OCI-LY3 (cell line): ENCODE measurements at regions not wholly inside any gene's neighbourhood (a gene's known extent, or its start where the extent isn't known, plus 50 kb on each side); places are given as distances from the start of the nearest gene placed in this dataset.

ENCODE experiments used
- H2AFZ ChIP-seq: fragments of 200-600, 300-600 bp; shearing (Covaris generic); 2 replicates; pipeline ENCODE4 v1.6.0; 2014; ENCODE audit warnings: antibody characterized with exemption, low read depth, low read length
- H3K27ac ChIP-seq: fragments of 200-600, 300-600 bp; sonication (generic); 2 replicates; pipeline ENCODE4 v1.5.1; 2014; ENCODE audit warnings: mild to moderate bottlenecking, low read length, moderate library complexity, mixed read lengths
- H3K27me3 ChIP-seq: fragments of 200-600, 300-600 bp; sonication (generic); 2 replicates; pipeline ENCODE4 v1.6.1; 2014; ENCODE audit warnings: low read depth, low read length, mixed read lengths
- H3K36me3 ChIP-seq: fragments of 200-600, 300-600 bp; sonication (generic); replicated peaks from 2 replicates; pipeline ENCODE3; 2014; ENCODE audit warnings: low read depth, low read length, mixed read lengths
- H3K4me1 ChIP-seq: fragments of 300-600, 200-600 bp; sonication (generic); 2 replicates; pipeline ENCODE4 v1.6.1; 2014; ENCODE audit warnings: low read length, mixed read lengths
- H3K4me2 ChIP-seq: fragments of 200-600, 300-600 bp; sonication (generic); 2 replicates; pipeline ENCODE4 v1.6.1; 2014; ENCODE audit warnings: low read length, mixed read lengths
- H3K4me3 ChIP-seq: fragments of 300-600, 200-600 bp; sonication (generic); 2 replicates; pipeline ENCODE4 v1.5.1; 2014; ENCODE audit warnings: antibody characterized with exemption, mild to moderate bottlenecking, low read length, moderate library complexity
- H3K79me2 ChIP-seq: fragments of 300-600, 200-600 bp; shearing (Covaris generic); 2 replicates; pipeline ENCODE4 v1.6.1; 2014; ENCODE audit warnings: mild to moderate bottlenecking, low read length, mixed read lengths
- H3K9ac ChIP-seq: fragments of 300-600, 200-600 bp; shearing (Covaris generic); 2 replicates; pipeline ENCODE4 v1.6.0; 2014; ENCODE audit warnings: mild to moderate bottlenecking, low read length, moderate library complexity
- H3K9me3 ChIP-seq: fragments of 200-600, 300-600 bp; shearing (Covaris generic); 2 replicates; pipeline ENCODE4 v1.6.1; 2014; ENCODE audit warnings: low read length, mixed read lengths; ENCODE audit not compliant: insufficient read depth
- H4K20me1 ChIP-seq: fragments of 200-600, 300-600 bp; sonication (generic); 2 replicates; pipeline ENCODE4 v1.6.1; 2016; ENCODE audit warnings: low read length, mixed read lengths; ENCODE audit not compliant: insufficient read depth
- EZH2phosphoT487 ChIP-seq: fragments of 200-600 bp; shearing (Covaris generic); IDR thresholded peaks from 2 replicates; pipeline ENCODE4 v1.6.1; 2018; ENCODE audit warnings: antibody characterized with exemption, mixed run types, low read depth
- TF ChIP-seq, protein P1 (sequence below): fragments of 200-600, 300-600 bp; sonication (generic); IDR thresholded peaks from 2 replicates; pipeline ENCODE4 v1.5.1; 2014; ENCODE audit warnings: antibody characterized with exemption, low read length, low read depth

DNA sequence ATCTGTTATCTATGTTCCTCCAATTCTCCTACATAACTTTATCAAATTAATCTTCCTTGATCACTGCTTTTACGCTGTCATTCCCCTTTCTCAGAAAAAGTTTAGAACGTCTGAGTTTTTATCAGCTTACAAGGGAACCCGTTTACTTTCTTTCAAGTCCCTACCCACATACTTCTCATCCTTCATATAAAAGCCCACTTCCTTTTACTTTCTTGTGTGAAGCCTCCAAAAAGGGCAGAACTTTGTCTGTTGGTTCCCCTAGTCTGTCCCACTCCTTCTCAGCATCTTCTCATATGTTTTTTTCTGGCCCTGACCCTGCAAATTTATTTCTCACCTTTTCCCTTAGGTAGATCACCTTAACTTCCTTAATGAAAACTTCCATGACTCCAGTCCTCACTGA, 106.1 kb downstream of the TFAP2B start:
- Histone ChIP-seq H3K4me3 (no peak overlapping the region), H3K9me3 (no peaks in the 10 kb centered on the region), H2AFZ (no peak overlapping the region), H4K20me1 (no peaks in the 10 kb centered on the region), H3K4me1 (no peaks in the 10 kb centered on the region), H3K4me2 (no peak overlapping the region), H3K36me3 (no peaks in the 10 kb centered on the region), H3K79me2 (no peaks in the 10 kb centered on the region), H3K27me3 (no peaks in the 10 kb centered on the region), H3K9ac (no peak overlapping the region), H3K27ac (no peak overlapping the region)
- no peak for TF ChIP-seq EZH2phosphoT487
- TF ChIP-seq, protein P1, sequence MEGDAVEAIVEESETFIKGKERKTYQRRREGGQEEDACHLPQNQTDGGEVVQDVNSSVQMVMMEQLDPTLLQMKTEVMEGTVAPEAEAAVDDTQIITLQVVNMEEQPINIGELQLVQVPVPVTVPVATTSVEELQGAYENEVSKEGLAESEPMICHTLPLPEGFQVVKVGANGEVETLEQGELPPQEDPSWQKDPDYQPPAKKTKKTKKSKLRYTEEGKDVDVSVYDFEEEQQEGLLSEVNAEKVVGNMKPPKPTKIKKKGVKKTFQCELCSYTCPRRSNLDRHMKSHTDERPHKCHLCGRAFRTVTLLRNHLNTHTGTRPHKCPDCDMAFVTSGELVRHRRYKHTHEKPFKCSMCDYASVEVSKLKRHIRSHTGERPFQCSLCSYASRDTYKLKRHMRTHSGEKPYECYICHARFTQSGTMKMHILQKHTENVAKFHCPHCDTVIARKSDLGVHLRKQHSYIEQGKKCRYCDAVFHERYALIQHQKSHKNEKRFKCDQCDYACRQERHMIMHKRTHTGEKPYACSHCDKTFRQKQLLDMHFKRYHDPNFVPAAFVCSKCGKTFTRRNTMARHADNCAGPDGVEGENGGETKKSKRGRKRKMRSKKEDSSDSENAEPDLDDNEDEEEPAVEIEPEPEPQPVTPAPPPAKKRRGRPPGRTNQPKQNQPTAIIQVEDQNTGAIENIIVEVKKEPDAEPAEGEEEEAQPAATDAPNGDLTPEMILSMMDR = no peak

DNA sequence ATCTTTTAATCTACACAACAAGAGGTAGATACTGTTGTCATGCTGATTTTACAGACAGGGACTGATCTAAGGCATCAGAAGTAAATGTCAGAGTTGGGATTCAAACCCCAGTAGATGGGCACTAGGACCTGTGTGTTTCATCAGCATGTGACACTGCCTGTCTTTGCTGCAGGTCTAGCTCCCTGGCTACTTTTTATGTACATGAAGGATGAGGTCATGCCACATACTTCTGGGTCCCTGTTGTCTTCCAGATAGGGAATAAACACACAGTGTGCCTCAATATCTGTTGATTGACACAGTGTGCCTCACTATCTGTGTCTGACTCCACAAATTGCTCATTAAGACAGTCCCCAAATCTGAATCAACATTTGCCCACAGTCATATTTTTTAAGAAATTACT, 106.9 kb downstream of the TFAP2B start:
- Histone ChIP-seq H3K27ac (no peak overlapping the region), H3K79me2 (no peaks in the 10 kb centered on the region), H3K4me2 (no peak overlapping the region), H2AFZ (no peak overlapping the region), H3K9me3 (no peaks in the 10 kb centered on the region), H3K9ac (no peak overlapping the region), H3K36me3 (no peaks in the 10 kb centered on the region), H3K4me1 (no peaks in the 10 kb centered on the region), H3K27me3 (no peaks in the 10 kb centered on the region), H4K20me1 (no peaks in the 10 kb centered on the region), H3K4me3 (no peak overlapping the region)
- TF ChIP-seq EZH2phosphoT487 = no peak
- TF ChIP-seq, protein P1 = no peak

DNA sequence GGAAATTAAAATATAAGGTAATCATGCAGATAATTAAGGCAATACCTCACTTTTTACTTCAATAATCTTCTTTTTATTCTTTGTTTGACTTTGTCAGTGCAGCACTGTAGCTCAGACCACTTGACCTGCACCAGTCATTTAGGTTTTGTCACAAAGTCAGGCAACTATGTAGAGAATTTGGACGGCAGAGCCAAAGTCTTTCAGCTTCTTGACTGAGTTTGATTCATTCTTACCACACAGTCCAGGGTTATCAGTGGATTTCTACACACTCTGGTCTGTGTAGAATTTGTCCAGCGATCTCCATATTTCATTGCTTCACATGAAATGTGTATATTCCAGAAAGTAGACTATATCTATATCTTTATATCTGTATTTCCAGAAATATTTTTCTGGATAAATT, 107.3 kb downstream of the TFAP2B start:
- no peaks in the 10 kb centered on the region for H3K9me3 ChIP-seq
- H3K4me2 ChIP-seq = no peak overlapping the region
- no peak overlapping the region for H3K4me3 ChIP-seq
- H3K36me3 ChIP-seq = no peaks in the 10 kb centered on the region
- H3K27me3 ChIP-seq = no peaks in the 10 kb centered on the region
- no peak overlapping the region for H2AFZ ChIP-seq
- H3K79me2 ChIP-seq = no peaks in the 10 kb centered on the region
- H3K27ac ChIP-seq = no peak overlapping the region
- H4K20me1 ChIP-seq = no peaks in the 10 kb centered on the region
- TF ChIP-seq, protein P1 = no peak
- TF ChIP-seq EZH2phosphoT487 = no peak
- H3K9ac ChIP-seq = no peak overlapping the region
- no peaks in the 10 kb centered on the region for H3K4me1 ChIP-seq

DNA sequence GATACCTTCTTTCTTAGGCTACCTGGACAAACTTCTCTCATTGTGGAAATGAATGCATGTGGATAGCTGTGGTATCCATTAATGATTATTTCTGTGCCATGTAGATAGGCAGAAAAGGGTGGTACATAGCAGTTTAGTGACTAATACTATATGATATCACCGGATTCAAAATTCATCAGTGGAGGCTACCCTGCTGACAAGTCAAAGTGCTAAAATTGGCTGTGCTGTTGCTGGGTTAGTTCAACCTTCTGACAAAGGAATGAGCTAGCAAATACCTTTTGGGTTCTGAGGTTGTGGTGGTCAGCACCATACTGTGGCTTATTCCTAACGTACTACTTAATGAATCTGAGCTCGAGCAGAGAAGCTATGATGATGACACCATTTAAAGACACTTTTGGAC, 109.1 kb downstream of the TFAP2B start:
- Histone ChIP-seq H3K27ac (no peak overlapping the region), H3K9ac (no peak overlapping the region), H3K4me3 (no peak overlapping the region), H3K4me2 (no peak overlapping the region), H2AFZ (no peak overlapping the region), H3K79me2 (no peaks in the 10 kb centered on the region), H4K20me1 (no peaks in the 10 kb centered on the region), H3K27me3 (no peaks in the 10 kb centered on the region), H3K4me1 (no peaks in the 10 kb centered on the region), H3K9me3 (no peaks in the 10 kb centered on the region), H3K36me3 (no peaks in the 10 kb centered on the region)
- TF ChIP-seq EZH2phosphoT487 = no peak
- TF ChIP-seq, protein P1 = no peak
